ENCODE measurements at regions not wholly inside any gene's neighbourhood (a gene's known extent, or its start where the extent isn't known, plus 50 kb on each side); places are given as distances from the start of the nearest gene placed in this dataset.

- H3K4me3 Mint-ChIP-seq: no peak overlapping the region
- ATAC-seq (no peak), DNase-seq (no peak)
- H3K9me3 Mint-ChIP-seq: peaks cover 17 to 26% of the 10 kb centered on the region in 2 donors
- H3K27me3 Mint-ChIP-seq: no peaks in the 10 kb centered on the region
- H3K4me1 Mint-ChIP-seq: no peaks in the 10 kb centered on the region
- no peak overlapping the region for H3K27ac Mint-ChIP-seq
Observed at GRCh38 chr4:167290678-167291077, 56.4 kb upstream of the SPOCK3 start.

GRCh38 chr4:167308876-167309275 is 74.6 kb upstream of the SPOCK3 start:
- DNase-seq (no peak), ATAC-seq (no peak)
- H3K27me3 Mint-ChIP-seq: no peaks in the 10 kb centered on the region
- no peak overlapping the region for H3K27ac Mint-ChIP-seq
- no peak overlapping the region for H3K4me3 Mint-ChIP-seq
- no peaks in the 10 kb centered on the region for H3K4me1 Mint-ChIP-seq
- no peaks in the 10 kb centered on the region for H3K9me3 Mint-ChIP-seq

- H3K27ac Mint-ChIP-seq: no peak overlapping the region
- no peak for ATAC-seq
- no peaks in the 10 kb centered on the region for H3K27me3 Mint-ChIP-seq
- no peak for DNase-seq
- H3K4me3 Mint-ChIP-seq: no peak overlapping the region
- H3K9me3 Mint-ChIP-seq: peaks cover 0 to 7% of the 10 kb centered on the region in 2 donors
- H3K4me1 Mint-ChIP-seq: no peaks in the 10 kb centered on the region
Observed at GRCh38 chr4:167321299-167321698, 87.0 kb upstream of the SPOCK3 start.

GRCh38 chr4:167339781-167340180 is 105.5 kb upstream of the SPOCK3 start:
- Mint-ChIP-seq H3K9me3 (peaks cover 23 to 24% of the 10 kb centered on the region in 2 donors), H3K4me3 (no peak overlapping the region), H3K27ac (no peak overlapping the region), H3K4me1 (no peaks in the 10 kb centered on the region), H3K27me3 (no peaks in the 10 kb centered on the region)
- ATAC-seq (no peak), DNase-seq (no peak)

- Mint-ChIP-seq H3K4me1 (no peaks in the 10 kb centered on the region), H3K9me3 (no peaks in the 10 kb centered on the region), H3K27ac (no peak overlapping the region), H3K4me3 (no peak overlapping the region), H3K27me3 (no peaks in the 10 kb centered on the region)
- ATAC-seq (no peak), DNase-seq (no peak)
Observed at GRCh38 chr4:167359711-167360110, 125.4 kb upstream of the SPOCK3 start.

GRCh38 chr4:167379076-167379835 is 145.0 kb upstream of the SPOCK3 start:
- DNase-seq (no peak), ATAC-seq (no peak)
- H3K9me3 Mint-ChIP-seq: no peaks in the 10 kb centered on the region
- no peak overlapping the region for H3K27ac Mint-ChIP-seq
- no peak overlapping the region for H3K4me3 Mint-ChIP-seq
- no peaks in the 10 kb centered on the region for H3K27me3 Mint-ChIP-seq
- H3K4me1 Mint-ChIP-seq: no peaks in the 10 kb centered on the region

GRCh38 chr4:167380964-167381363 is 146.7 kb upstream of the SPOCK3 start:
- DNase-seq (no peak), ATAC-seq (no peak)
- no peak overlapping the region for H3K4me3 Mint-ChIP-seq
- no peaks in the 10 kb centered on the region for H3K27me3 Mint-ChIP-seq
- H3K27ac Mint-ChIP-seq: no peak overlapping the region
- no peaks in the 10 kb centered on the region for H3K9me3 Mint-ChIP-seq
- H3K4me1 Mint-ChIP-seq: no peaks in the 10 kb centered on the region

- ATAC-seq (no peak), DNase-seq (no peak)
- no peak overlapping the region for H3K4me3 Mint-ChIP-seq
- H3K9me3 Mint-ChIP-seq: peaks cover 0 to 8% of the 10 kb centered on the region in 2 donors
- H3K4me1 Mint-ChIP-seq: no peaks in the 10 kb centered on the region
- H3K27me3 Mint-ChIP-seq: no peaks in the 10 kb centered on the region
- H3K27ac Mint-ChIP-seq: no peak overlapping the region
Observed at GRCh38 chr4:167383291-167383690, 149.0 kb upstream of the SPOCK3 start.

- Mint-ChIP-seq H3K9me3 (no peaks in the 10 kb centered on the region), H3K4me3 (no peak overlapping the region), H3K27me3 (no peaks in the 10 kb centered on the region), H3K27ac (no peak overlapping the region), H3K4me1 (no peaks in the 10 kb centered on the region)
- DNase-seq (no peak), ATAC-seq (no peak)
Observed at GRCh38 chr4:167397586-167397985, 163.3 kb upstream of the SPOCK3 start.

GRCh38 chr4:167399201-167399600 is 164.9 kb upstream of the SPOCK3 start:
- no peak overlapping the region for H3K27ac Mint-ChIP-seq
- H3K4me1 Mint-ChIP-seq: no peaks in the 10 kb centered on the region
- no peaks in the 10 kb centered on the region for H3K27me3 Mint-ChIP-seq
- ATAC-seq (no peak), DNase-seq (no peak)
- H3K4me3 Mint-ChIP-seq: no peak overlapping the region
- H3K9me3 Mint-ChIP-seq: peaks cover 0 to 4% of the 10 kb centered on the region in 2 donors

GRCh38 chr4:167406181-167406580 is 171.9 kb upstream of the SPOCK3 start:
- DNase-seq (no peak), ATAC-seq (no peak)
- no peaks in the 10 kb centered on the region for H3K4me1 Mint-ChIP-seq
- H3K27me3 Mint-ChIP-seq: no peaks in the 10 kb centered on the region
- peaks cover 0 to 4% of the 10 kb centered on the region in 2 donors for H3K9me3 Mint-ChIP-seq
- H3K4me3 Mint-ChIP-seq: no peak overlapping the region
- H3K27ac Mint-ChIP-seq: no peak overlapping the region

- Mint-ChIP-seq H3K27me3 (no peaks in the 10 kb centered on the region), H3K27ac (no peak overlapping the region), H3K4me1 (no peaks in the 10 kb centered on the region), H3K4me3 (no peak overlapping the region), H3K9me3 (peaks cover 0 to 5% of the 10 kb centered on the region in 2 donors)
- DNase-seq (no peak), ATAC-seq (no peak)
Observed at GRCh38 chr4:167415461-167415860, 181.2 kb upstream of the SPOCK3 start.

GRCh38 chr4:167419468-167420140 is 185.3 kb upstream of the SPOCK3 start:
- Mint-ChIP-seq H3K27ac (no peak overlapping the region), H3K9me3 (peaks cover under 1 to 5% of the 10 kb centered on the region in 2 donors)

GRCh38 chr4:167421201-167421600 is 186.9 kb upstream of the SPOCK3 start:
- Mint-ChIP-seq H3K4me3 (no peak overlapping the region), H3K9me3 (peaks cover 5 to 10% of the 10 kb centered on the region in 2 donors), H3K27me3 (no peaks in the 10 kb centered on the region), H3K4me1 (no peaks in the 10 kb centered on the region), H3K27ac (no peak overlapping the region)
- DNase-seq: no peak
- ATAC-seq: no peak

More at GRCh38 chr4:167419468-167420140, 185.3 kb upstream of the SPOCK3 start:
- H3K27me3 Mint-ChIP-seq: no peaks in the 10 kb centered on the region
- no peak overlapping the region for H3K4me3 Mint-ChIP-seq
- no peaks in the 10 kb centered on the region for H3K4me1 Mint-ChIP-seq
- DNase-seq: no peak
- ATAC-seq: no peak

- ATAC-seq (no peak), DNase-seq (no peak)
- H3K4me3 Mint-ChIP-seq: no peak overlapping the region
- no peaks in the 10 kb centered on the region for H3K4me1 Mint-ChIP-seq
- no peaks in the 10 kb centered on the region for H3K27me3 Mint-ChIP-seq
- H3K27ac Mint-ChIP-seq: no peak overlapping the region
- peaks cover 0 to 10% of the 10 kb centered on the region in 2 donors for H3K9me3 Mint-ChIP-seq
Observed at GRCh38 chr4:167424341-167425256, 190.3 kb upstream of the SPOCK3 start.

GRCh38 chr4:167428156-167428555 is 193.9 kb upstream of the SPOCK3 start:
- no peaks in the 10 kb centered on the region for H3K4me1 Mint-ChIP-seq
- peaks cover 0 to 17% of the 10 kb centered on the region in 2 donors for H3K9me3 Mint-ChIP-seq
- DNase-seq (no peak), ATAC-seq (no peak)
- no peak overlapping the region for H3K4me3 Mint-ChIP-seq
- H3K27me3 Mint-ChIP-seq: no peaks in the 10 kb centered on the region
- H3K27ac Mint-ChIP-seq: no peak overlapping the region

Measured in stimulated activated naive CD8-positive, alpha-beta T cell treated with anti-CD3 and anti-CD28 coated beads, Interleukin-15, amount 100 ng/mL, for 72 hours (primary cell).